ENCODE measurements at regions not wholly inside any gene's neighbourhood (a gene's known extent, or its start where the extent isn't known, plus 50 kb on each side); places are given as distances from the start of the nearest gene placed in this dataset.
"Not testable (repeated sequence)": the region's sequence is repeated elsewhere in the genome, so short reads cannot be mapped to it uniquely, and the experiment has no call there.

DNA sequence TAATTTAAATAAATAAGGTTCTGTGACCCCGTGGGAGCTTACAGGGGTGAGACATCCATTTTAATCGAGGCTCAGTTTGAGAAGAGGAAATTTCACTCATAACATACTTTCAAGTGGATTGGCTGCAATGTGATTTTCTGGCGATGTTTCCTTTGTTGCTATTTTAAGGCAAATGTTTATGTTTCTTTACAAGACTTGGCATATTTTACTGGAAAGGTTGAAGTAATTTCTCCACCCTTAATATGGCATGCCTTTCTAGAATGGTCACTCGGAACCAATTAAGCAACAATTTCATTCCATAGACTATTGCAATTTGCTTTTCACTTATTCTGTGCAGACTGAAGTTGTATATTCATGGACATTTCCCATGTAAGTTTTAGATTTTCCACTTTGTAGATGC is 438.0 kb upstream of the WWC1 start:
- no peak overlapping the region for H3K27ac Mint-ChIP-seq
- no peak overlapping the region for H3K4me3 Mint-ChIP-seq
- H3K27me3 Mint-ChIP-seq = peaks cover 3% of the 10 kb centered on the region
- no peaks in the 10 kb centered on the region for H3K36me3 Mint-ChIP-seq (ENCODE audit: low read depth)
- H3K4me1 Mint-ChIP-seq (ENCODE audit: low read depth) = no peaks in the 10 kb centered on the region
- intact Hi-C loops (cut with micrococcal nuclease) = no loop called here
- peaks cover 14% of the 10 kb centered on the region for H3K9me3 Mint-ChIP-seq

DNA sequence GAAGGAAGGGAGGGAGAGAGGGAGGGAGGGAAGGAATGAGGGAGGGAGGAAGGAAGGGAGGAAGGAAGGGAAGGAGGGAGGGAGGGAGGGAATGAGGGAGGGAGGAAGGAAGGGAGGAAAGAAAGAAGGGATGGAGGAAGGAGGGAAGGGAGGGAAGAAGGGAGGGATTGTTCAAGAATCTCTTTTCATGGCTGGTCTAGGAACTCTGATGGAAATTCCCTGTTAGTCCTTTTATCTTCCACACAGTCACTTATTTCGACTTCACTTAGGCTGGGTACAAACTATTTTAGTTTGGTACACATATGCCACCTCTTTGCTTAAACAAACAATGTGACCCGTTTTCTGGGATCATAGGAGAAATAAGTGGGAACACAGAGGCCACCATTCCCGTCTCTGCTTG is 435.6 kb upstream of the WWC1 start:
- Mint-ChIP-seq H3K4me1 (ENCODE audit: low read depth) (no peaks in the 10 kb centered on the region), H3K4me3 (no peak overlapping the region), H3K27me3 (peaks cover 3% of the 10 kb centered on the region), H3K36me3 (ENCODE audit: low read depth) (no peaks in the 10 kb centered on the region), H3K9me3 (peaks cover 8% of the 10 kb centered on the region), H3K27ac (no peak overlapping the region)
- intact Hi-C loops (cut with micrococcal nuclease) = no loop called here

DNA sequence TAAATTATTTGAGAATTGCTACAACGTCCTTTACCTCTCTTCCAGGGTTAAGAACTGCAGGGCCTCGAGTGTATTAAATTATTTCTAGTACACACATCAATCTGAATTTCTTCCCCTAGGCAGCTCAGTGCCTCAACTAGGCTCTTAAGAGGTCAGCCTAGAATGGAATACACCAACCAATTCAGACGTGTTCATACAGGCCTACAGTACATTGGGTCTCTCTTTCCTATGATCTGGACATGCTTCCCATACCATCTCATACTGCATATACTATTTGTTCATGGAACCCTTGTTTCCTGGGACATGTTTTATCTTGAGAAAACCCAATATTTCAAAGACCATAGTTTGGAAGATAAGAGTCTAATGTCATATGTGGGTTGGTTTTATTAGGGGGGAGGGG is 434.1 kb upstream of the WWC1 start:
- H3K27ac Mint-ChIP-seq = no peak overlapping the region
- intact Hi-C loops (cut with micrococcal nuclease) = no loop called here
- peaks cover 3% of the 10 kb centered on the region for H3K27me3 Mint-ChIP-seq
- no peak overlapping the region for H3K4me3 Mint-ChIP-seq
- peaks cover 13% of the 10 kb centered on the region for H3K9me3 Mint-ChIP-seq
- no peaks in the 10 kb centered on the region for H3K36me3 Mint-ChIP-seq (ENCODE audit: low read depth)
- H3K4me1 Mint-ChIP-seq (ENCODE audit: low read depth) = no peaks in the 10 kb centered on the region

- H3K4me3 Mint-ChIP-seq; H3K4me1 Mint-ChIP-seq (ENCODE audit: low read depth); H3K27ac Mint-ChIP-seq; H3K9me3 Mint-ChIP-seq; intact Hi-C loops (cut with micrococcal nuclease); H3K27me3 Mint-ChIP-seq; H3K36me3 Mint-ChIP-seq (ENCODE audit: low read depth): not testable (repeated sequence)
Measured at GRCh38 chr5:167858186-167858855, 433.1 kb upstream of the WWC1 start.

DNA sequence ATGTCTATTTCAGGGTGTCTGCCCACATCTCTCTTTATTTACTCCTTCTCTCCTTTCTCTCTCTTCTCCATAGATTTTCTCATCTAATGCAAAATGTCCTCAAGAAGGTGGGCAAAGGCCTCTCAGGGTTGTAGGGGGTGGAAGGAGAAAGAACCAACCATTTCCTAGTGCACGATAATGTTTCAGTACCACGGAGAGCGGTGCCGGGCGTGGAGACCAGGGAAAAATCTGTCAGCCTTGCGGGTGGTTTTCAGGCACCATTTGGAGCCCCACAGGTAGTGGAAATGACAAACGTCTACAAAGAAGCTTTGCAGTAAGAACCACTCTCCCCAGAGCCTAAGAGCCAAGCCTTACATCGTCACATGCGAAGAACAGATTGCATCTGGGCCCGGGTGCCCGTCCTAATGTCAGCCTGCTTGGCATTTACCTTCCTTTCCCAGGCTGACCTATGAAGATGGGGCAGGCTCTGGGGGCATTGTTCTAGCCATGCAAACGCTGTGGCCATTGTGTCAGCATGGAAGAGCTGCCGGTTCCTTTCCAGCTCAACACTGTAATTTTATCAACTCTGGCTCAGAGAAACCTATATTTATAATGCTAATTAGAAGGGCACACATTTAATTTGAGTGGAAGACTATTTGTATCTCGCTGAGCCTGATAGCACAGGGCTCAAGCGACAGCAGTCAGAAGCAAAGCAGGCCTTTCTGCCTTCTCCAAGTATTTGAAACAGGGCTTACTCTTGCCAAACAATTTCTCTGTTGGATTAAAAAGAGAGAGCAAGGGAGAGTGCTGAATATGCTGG is 430.1 kb upstream of the WWC1 start:
- H3K4me3 Mint-ChIP-seq = no peak overlapping the region
- no peaks in the 10 kb centered on the region for H3K27me3 Mint-ChIP-seq
- H3K27ac Mint-ChIP-seq = no peak overlapping the region
- H3K36me3 Mint-ChIP-seq (ENCODE audit: low read depth) = no peaks in the 10 kb centered on the region
- H3K4me1 Mint-ChIP-seq (ENCODE audit: low read depth) = no peaks in the 10 kb centered on the region
- H3K9me3 Mint-ChIP-seq = peaks cover 7% of the 10 kb centered on the region
- intact Hi-C loops (cut with micrococcal nuclease) = no loop called here

DNA sequence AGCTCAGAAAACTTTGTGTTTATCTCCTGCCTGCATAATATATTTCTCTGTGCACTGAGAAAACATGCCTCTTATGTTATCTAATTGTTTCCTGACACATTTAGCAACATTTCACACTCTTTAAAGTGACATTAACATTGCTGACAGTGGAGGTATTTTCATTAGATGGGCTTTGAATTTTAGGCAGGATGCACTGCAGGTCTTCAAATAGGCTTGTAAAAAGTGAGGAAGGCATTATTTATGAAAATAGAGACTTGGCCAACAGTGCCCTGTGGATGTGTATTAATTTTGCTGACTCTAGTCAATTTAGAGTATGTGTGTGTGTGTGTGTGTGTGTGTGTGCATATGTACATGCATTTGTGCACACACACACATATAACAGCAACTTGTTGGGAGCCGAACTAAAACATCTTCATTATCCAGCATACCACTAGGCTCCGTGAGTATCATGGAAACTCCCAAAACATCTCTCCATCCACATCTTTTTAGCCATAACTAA is 429.5 kb upstream of the WWC1 start:
- Mint-ChIP-seq H3K27me3 (no peaks in the 10 kb centered on the region), H3K4me3 (no peak overlapping the region), H3K36me3 (ENCODE audit: low read depth) (no peaks in the 10 kb centered on the region), H3K9me3 (peaks cover 7% of the 10 kb centered on the region), H3K27ac (no peak overlapping the region), H3K4me1 (ENCODE audit: low read depth) (no peaks in the 10 kb centered on the region)
- intact Hi-C loops (cut with micrococcal nuclease) = no loop called here

GRCh38 chr5:167863883-167864282 is 427.6 kb upstream of the WWC1 start:
- no peaks in the 10 kb centered on the region for H3K4me1 Mint-ChIP-seq (ENCODE audit: low read depth)
- intact Hi-C loops (cut with micrococcal nuclease) = no loop called here
- H3K27ac Mint-ChIP-seq = no peak overlapping the region
- H3K9me3 Mint-ChIP-seq = peaks cover 7% of the 10 kb centered on the region
- no peaks in the 10 kb centered on the region for H3K27me3 Mint-ChIP-seq
- H3K4me3 Mint-ChIP-seq = no peak overlapping the region
- H3K36me3 Mint-ChIP-seq (ENCODE audit: low read depth) = no peaks in the 10 kb centered on the region

GRCh38 chr5:167864801-167865200 is 426.6 kb upstream of the WWC1 start:
- no peaks in the 10 kb centered on the region for H3K27me3 Mint-ChIP-seq
- intact Hi-C loops (cut with micrococcal nuclease) = no loop called here
- no peak overlapping the region for H3K27ac Mint-ChIP-seq
- no peaks in the 10 kb centered on the region for H3K4me1 Mint-ChIP-seq (ENCODE audit: low read depth)
- no peak overlapping the region for H3K4me3 Mint-ChIP-seq
- H3K9me3 Mint-ChIP-seq = peaks cover 7% of the 10 kb centered on the region
- no peaks in the 10 kb centered on the region for H3K36me3 Mint-ChIP-seq (ENCODE audit: low read depth)

- H3K9me3 Mint-ChIP-seq = no peaks in the 10 kb centered on the region
- H3K36me3 Mint-ChIP-seq (ENCODE audit: low read depth) = no peaks in the 10 kb centered on the region
- no peak overlapping the region for H3K27ac Mint-ChIP-seq
- intact Hi-C loops (cut with micrococcal nuclease) = no loop called here
- no peak overlapping the region for H3K4me3 Mint-ChIP-seq
- H3K27me3 Mint-ChIP-seq = no peaks in the 10 kb centered on the region
- H3K4me1 Mint-ChIP-seq (ENCODE audit: low read depth) = no peaks in the 10 kb centered on the region
Measured at GRCh38 chr5:167866797-167867196, 424.6 kb upstream of the WWC1 start.

DNA sequence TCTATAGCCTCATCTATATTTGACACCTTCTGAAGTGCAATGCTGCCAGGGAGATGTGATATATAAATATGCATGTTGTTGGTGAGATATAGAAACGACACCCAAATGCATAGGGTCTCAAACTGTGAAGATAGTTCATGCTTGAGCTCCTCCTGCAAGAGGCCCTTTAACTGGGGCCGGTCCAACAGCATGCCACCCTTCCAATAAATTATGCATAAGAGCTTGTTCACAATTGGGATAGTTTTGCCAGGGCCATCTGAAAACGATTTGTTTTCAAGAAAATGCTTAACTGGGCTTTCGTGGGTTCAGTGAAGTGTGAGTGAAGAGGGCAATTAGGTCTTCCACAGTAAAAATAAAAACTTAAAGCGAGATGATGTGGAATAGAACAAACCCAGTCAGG is 424.2 kb upstream of the WWC1 start:
- no peak overlapping the region for H3K4me3 Mint-ChIP-seq
- no peaks in the 10 kb centered on the region for H3K9me3 Mint-ChIP-seq
- H3K36me3 Mint-ChIP-seq (ENCODE audit: low read depth) = no peaks in the 10 kb centered on the region
- no peaks in the 10 kb centered on the region for H3K4me1 Mint-ChIP-seq (ENCODE audit: low read depth)
- intact Hi-C loops (cut with micrococcal nuclease) = no loop called here
- H3K27ac Mint-ChIP-seq = no peak overlapping the region
- H3K27me3 Mint-ChIP-seq = no peaks in the 10 kb centered on the region

GRCh38 chr5:167869125-167869524 is 422.3 kb upstream of the WWC1 start:
- no peaks in the 10 kb centered on the region for H3K4me1 Mint-ChIP-seq (ENCODE audit: low read depth)
- peaks cover 6% of the 10 kb centered on the region for H3K9me3 Mint-ChIP-seq
- no peaks in the 10 kb centered on the region for H3K36me3 Mint-ChIP-seq (ENCODE audit: low read depth)
- no peak overlapping the region for H3K27ac Mint-ChIP-seq
- intact Hi-C loops (cut with micrococcal nuclease) = no loop called here
- no peak overlapping the region for H3K4me3 Mint-ChIP-seq
- no peaks in the 10 kb centered on the region for H3K27me3 Mint-ChIP-seq

- H3K27ac Mint-ChIP-seq = no peak overlapping the region
- no peaks in the 10 kb centered on the region for H3K36me3 Mint-ChIP-seq (ENCODE audit: low read depth)
- H3K4me1 Mint-ChIP-seq (ENCODE audit: low read depth) = no peaks in the 10 kb centered on the region
- no peaks in the 10 kb centered on the region for H3K27me3 Mint-ChIP-seq
- intact Hi-C loops (cut with micrococcal nuclease) = no loop called here
- H3K9me3 Mint-ChIP-seq = peaks cover 8% of the 10 kb centered on the region
- H3K4me3 Mint-ChIP-seq = no peak overlapping the region
Measured at GRCh38 chr5:167870055-167870454, 421.4 kb upstream of the WWC1 start.

GRCh38 chr5:167871091-167871490 is 420.4 kb upstream of the WWC1 start:
- H3K36me3 Mint-ChIP-seq (ENCODE audit: low read depth) = no peaks in the 10 kb centered on the region
- no peak overlapping the region for H3K4me3 Mint-ChIP-seq
- no peaks in the 10 kb centered on the region for H3K4me1 Mint-ChIP-seq (ENCODE audit: low read depth)
- intact Hi-C loops (cut with micrococcal nuclease) = no loop called here
- peaks cover 8% of the 10 kb centered on the region for H3K9me3 Mint-ChIP-seq
- H3K27ac Mint-ChIP-seq = no peak overlapping the region
- no peaks in the 10 kb centered on the region for H3K27me3 Mint-ChIP-seq

GRCh38 chr5:167872791-167873190 is 418.7 kb upstream of the WWC1 start:
- no peak overlapping the region for H3K27ac Mint-ChIP-seq
- no peaks in the 10 kb centered on the region for H3K4me1 Mint-ChIP-seq (ENCODE audit: low read depth)
- H3K4me3 Mint-ChIP-seq = no peak overlapping the region
- intact Hi-C loops (cut with micrococcal nuclease) = no loop called here
- H3K9me3 Mint-ChIP-seq = peaks cover 8% of the 10 kb centered on the region
- H3K36me3 Mint-ChIP-seq (ENCODE audit: low read depth) = no peaks in the 10 kb centered on the region
- H3K27me3 Mint-ChIP-seq = no peaks in the 10 kb centered on the region

Data from dendritic cell treated with granulocyte-macrophage colony-stimulating factor and Interleukin-4, amounts not matched to agents 40 ng/mL and 50 ng/mL, for 4 days (primary cell).